Mucosa of descending colon (tissue), 3 donors: ENCODE measurements at regions not wholly inside any gene's neighbourhood (a gene's known extent, or its start where the extent isn't known, plus 50 kb on each side); places are given as distances from the start of the nearest gene placed in this dataset.

Source experiments
- ATAC-seq: fragments of 200-7000 bp; cut with Tn5 transposase; one replicate; pipeline ENCODE4 v1.9.1; 2020; ENCODE audit warnings: mild to moderate bottlenecking, moderate library complexity
- DNase-seq, 3 donors: peaks; one replicate each; pipeline ENCODE4 v3.0.0-alpha.2; 2020
- H3K36me3 ChIP-seq: fragments of 200-600 bp; one replicate; pipeline ENCODE4 v1.8.0; 2021; ENCODE audit warnings: low read depth, mild to moderate bottlenecking
- H3K4me1 ChIP-seq: fragments of 200-600 bp; one replicate; pipeline ENCODE4 v1.8.0; 2021; ENCODE audit warnings: low read depth, mild to moderate bottlenecking
- H3K4me3 ChIP-seq: fragments of 200-600 bp; one replicate; pipeline ENCODE4 v1.8.0; 2021; ENCODE audit warnings: mild to moderate bottlenecking
- H3K9me3 ChIP-seq: fragments of 200-600 bp; one replicate; pipeline ENCODE4 v1.8.0; 2021; ENCODE audit warnings: mild to moderate bottlenecking
- CTCF ChIP-seq: fragments of 200-600 bp; IDR thresholded peaks from one replicate; pipeline ENCODE4 v1.8.0; 2022; ENCODE audit warnings: antibody characterized with exemption, mild to moderate bottlenecking
- intact Hi-C, 2 donors: fragments of 100-400 bp; cut with DNase I in 1 of 2; cut with micrococcal nuclease in 1 of 2; formaldehyde crosslinking; loops; one replicate each; pipeline versions ENCODE4 v1.11.0 to v1.11.1; 2022; cut with DNase I, micrococcal nuclease
- donor health status: DM: no; HTN: no; CAD: no; lungs with moderate emphysema.
- donor health status: DM: no; HTN: no; CAD: no.
- donor health status: DM: no; HTN: yes; CAD: no.

- no peak overlapping the region for H3K4me3 ChIP-seq
- no peaks in the 10 kb centered on the region for H3K36me3 ChIP-seq
- TF ChIP-seq CTCF = no peak
- intact Hi-C loops = no loop called here
- peaks cover 15% of the 10 kb centered on the region for H3K9me3 ChIP-seq
- H3K4me1 ChIP-seq = no peaks in the 10 kb centered on the region
- DNase-seq (no peak), ATAC-seq (no peak)
Measured at GRCh38 chr3:27869152-27869551, 147.0 kb upstream of the EOMES start.

- Histone ChIP-seq H3K36me3 (no peaks in the 10 kb centered on the region), H3K4me3 (no peak overlapping the region), H3K9me3 (no peaks in the 10 kb centered on the region), H3K4me1 (no peaks in the 10 kb centered on the region)
- DNase-seq (no peak), ATAC-seq (no peak)
- intact Hi-C loops = no loop called here
- no peak for TF ChIP-seq CTCF
Measured at GRCh38 chr3:27877061-27878013, 155.2 kb upstream of the EOMES start.

GRCh38 chr3:27878014-27878383 lies 155.9 kb upstream of the EOMES start:
- no peak for TF ChIP-seq CTCF
- Histone ChIP-seq H3K36me3 (no peaks in the 10 kb centered on the region), H3K4me3 (no peak overlapping the region), H3K4me1 (no peaks in the 10 kb centered on the region), H3K9me3 (no peaks in the 10 kb centered on the region)
- DNase-seq = no peak
- intact Hi-C loops = no loop called here
- no peak for ATAC-seq

- DNase-seq = peak in 1 of 3 donors; percentile 38
- ATAC-seq = peak; percentile 64
- H3K9me3 ChIP-seq = no peaks in the 10 kb centered on the region
- intact Hi-C loops = no loop called here
- no peaks in the 10 kb centered on the region for H3K4me1 ChIP-seq
- no peak overlapping the region for H3K4me3 ChIP-seq
- no peaks in the 10 kb centered on the region for H3K36me3 ChIP-seq
- no peak for TF ChIP-seq CTCF
Measured at GRCh38 chr3:27880969-27881892, 159.1 kb upstream of the EOMES start.

- no peak for ATAC-seq
- intact Hi-C loops = no loop called here
- no peaks in the 10 kb centered on the region for H3K4me1 ChIP-seq
- DNase-seq = no peak
- TF ChIP-seq CTCF = no peak
- H3K36me3 ChIP-seq = no peaks in the 10 kb centered on the region
- H3K9me3 ChIP-seq = no peaks in the 10 kb centered on the region
- H3K4me3 ChIP-seq = no peak overlapping the region
Measured at GRCh38 chr3:27883266-27883665, 161.1 kb upstream of the EOMES start.
